Natural killer cell treated with Interleukin-12 subunit alpha and Interleukin-12 subunit beta and Interleukin-15 and Interleukin-18, amount 100 ng/mL, for 72 hours (primary cell): ENCODE measurements at regions not wholly inside any gene's neighbourhood (a gene's known extent, or its start where the extent isn't known, plus 50 kb on each side); places are given as distances from the start of the nearest gene placed in this dataset.

Experiments used
- ATAC-seq, 2 donors: fragments of 150-1000 bp; cut with Tn5 transposase in 1 of 2; sonication (Bioruptor Pico), chemical (Tn5 transposase) in 1 of 2; 2 replicates each; pipeline ENCODE4 v1.10.0; 2021
- DNase-seq: peaks from one replicate; pipeline ENCODE4 v3.0.0; 2022; ENCODE audit warnings: low spot score
- H3K27ac Mint-ChIP-seq, 2 donors: 1 replicate in 1 of 2; 2 replicates in 1 of 2; pipeline ENCODE4 v1.8.0; 2022; ENCODE audit warnings: mixed read lengths in 2 of 2, mild to moderate bottlenecking in 1 of 2, moderate library complexity in 1 of 2
- H3K27me3 Mint-ChIP-seq, 2 donors: 1 replicate in 1 of 2; 2 replicates in 1 of 2; pipeline ENCODE4 v1.8.0; 2022; ENCODE audit warnings: mixed read lengths in 2 of 2
- H3K36me3 Mint-ChIP-seq: one replicate; pipeline ENCODE4 v1.8.0; 2022; ENCODE audit warnings: mixed read lengths
- H3K4me1 Mint-ChIP-seq, 2 donors: 1 replicate in 1 of 2; 2 replicates in 1 of 2; pipeline ENCODE4 v1.8.0; 2022; ENCODE audit warnings: low read depth in 2 of 2, mixed read lengths in 2 of 2, mild to moderate bottlenecking in 1 of 2
- H3K4me3 Mint-ChIP-seq: one replicate; pipeline ENCODE4 v1.8.0; 2022; ENCODE audit warnings: mixed read lengths
- H3K9me3 Mint-ChIP-seq: 2 replicates; pipeline ENCODE4 v1.8.0; 2022; ENCODE audit warnings: mixed read lengths

DNA sequence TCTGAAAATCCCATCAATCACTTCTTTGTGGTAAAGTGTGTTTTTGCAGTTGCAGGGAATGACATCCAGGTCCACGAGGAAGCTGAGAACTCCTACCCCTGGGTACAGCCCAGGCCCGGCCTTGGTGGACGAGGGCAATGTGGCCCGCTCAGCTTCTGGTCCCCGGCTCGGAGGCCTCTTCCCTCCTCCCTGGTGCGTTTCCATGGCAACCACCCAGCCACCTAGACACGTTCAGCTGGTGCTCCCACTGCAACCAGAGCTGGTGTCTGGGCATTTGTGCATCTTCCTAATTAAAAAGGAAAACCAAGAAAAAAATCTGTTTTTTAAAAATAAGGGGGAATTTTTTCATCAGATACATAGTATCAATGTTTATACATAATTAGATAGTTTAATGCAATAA is 603.6 kb upstream of the SALL3 start:
- no peak for ATAC-seq
- H3K27me3 Mint-ChIP-seq, result no peaks in the 10 kb centered on the region
- no peak overlapping the region for H3K4me3 Mint-ChIP-seq

DNA sequence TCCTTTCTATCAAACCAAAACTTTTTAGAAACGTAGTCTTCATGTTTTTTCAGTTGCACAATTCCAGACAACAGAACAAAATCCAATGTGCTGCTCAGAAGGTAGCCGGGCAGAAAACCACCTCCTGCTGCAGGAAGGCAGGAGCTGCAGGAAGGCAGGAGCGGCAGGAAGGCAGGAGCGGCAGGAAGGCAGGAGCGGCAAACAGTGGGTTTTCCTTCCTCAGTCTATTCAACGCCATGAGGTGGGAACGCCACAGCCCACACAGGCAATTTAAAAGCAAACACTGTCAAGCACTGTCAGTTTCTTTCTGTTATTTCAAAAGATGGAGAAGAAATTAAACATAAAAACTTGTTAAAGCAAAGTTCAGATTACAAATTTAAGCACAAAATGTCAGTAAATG is 601.2 kb upstream of the SALL3 start:
- Mint-ChIP-seq H3K27me3 (peaks cover 0 to 2% of the 10 kb centered on the region in 2 donors), H3K9me3 (no peaks in the 10 kb centered on the region), H3K27ac (no peak overlapping the region), H3K36me3 (no peaks in the 10 kb centered on the region), H3K4me3 (no peak overlapping the region), H3K4me1 (no peaks in the 10 kb centered on the region)
- DNase-seq (no peak), ATAC-seq (no peak)

More for the DNA sequence above, 603.6 kb upstream of the SALL3 start:
- Mint-ChIP-seq H3K27ac (no peak overlapping the region), H3K4me1 (no peaks in the 10 kb centered on the region), H3K9me3 (no peaks in the 10 kb centered on the region), H3K36me3 (no peaks in the 10 kb centered on the region)
- no peak for DNase-seq

DNA sequence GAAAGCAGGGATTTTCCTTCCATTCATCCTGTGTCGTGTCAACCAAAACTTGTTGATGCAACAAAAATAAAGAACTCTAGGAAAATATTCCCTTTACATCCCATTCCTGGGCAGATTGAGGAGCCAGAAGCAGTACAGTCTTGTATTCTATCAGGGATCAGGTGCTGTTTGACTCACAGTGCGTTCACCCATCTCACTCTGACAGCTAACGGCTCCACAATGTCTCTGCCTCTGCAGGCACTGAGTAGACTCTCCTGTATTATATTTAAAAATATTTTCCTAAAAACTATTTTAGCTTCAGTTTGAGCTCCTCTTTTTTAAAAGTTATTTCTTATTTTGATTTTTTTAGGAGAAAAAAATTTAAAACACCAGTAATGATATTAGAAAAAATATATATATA is 600.6 kb upstream of the SALL3 start:
- Mint-ChIP-seq H3K4me1 (no peaks in the 10 kb centered on the region), H3K9me3 (no peaks in the 10 kb centered on the region), H3K36me3 (no peaks in the 10 kb centered on the region), H3K4me3 (no peak overlapping the region), H3K27ac (no peak overlapping the region), H3K27me3 (peaks cover 0 to 7% of the 10 kb centered on the region in 2 donors)
- ATAC-seq (no peak), DNase-seq (no peak)

GRCh38 chr18:78390348-78390951 is 589.2 kb upstream of the SALL3 start:
- Mint-ChIP-seq H3K27ac (no peak overlapping the region), H3K36me3 (no peaks in the 10 kb centered on the region), H3K4me3 (no peak overlapping the region), H3K4me1 (no peaks in the 10 kb centered on the region), H3K9me3 (peaks cover 7% of the 10 kb centered on the region), H3K27me3 (no peaks in the 10 kb centered on the region)
- peak in 1 of 2 donors; percentile 21 for ATAC-seq
- DNase-seq, result no peak

- no peaks in the 10 kb centered on the region for H3K36me3 Mint-ChIP-seq
- no peaks in the 10 kb centered on the region for H3K27me3 Mint-ChIP-seq
- no peak overlapping the region for H3K27ac Mint-ChIP-seq
- ATAC-seq (peak in 1 of 2 donors; percentile 34), DNase-seq (no peak)
- peaks cover 7% of the 10 kb centered on the region for H3K9me3 Mint-ChIP-seq
- no peaks in the 10 kb centered on the region for H3K4me1 Mint-ChIP-seq
- no peak overlapping the region for H3K4me3 Mint-ChIP-seq
These were observed 588.7 kb upstream of the SALL3 start for GRCh38 chr18:78390952-78391348.

DNA sequence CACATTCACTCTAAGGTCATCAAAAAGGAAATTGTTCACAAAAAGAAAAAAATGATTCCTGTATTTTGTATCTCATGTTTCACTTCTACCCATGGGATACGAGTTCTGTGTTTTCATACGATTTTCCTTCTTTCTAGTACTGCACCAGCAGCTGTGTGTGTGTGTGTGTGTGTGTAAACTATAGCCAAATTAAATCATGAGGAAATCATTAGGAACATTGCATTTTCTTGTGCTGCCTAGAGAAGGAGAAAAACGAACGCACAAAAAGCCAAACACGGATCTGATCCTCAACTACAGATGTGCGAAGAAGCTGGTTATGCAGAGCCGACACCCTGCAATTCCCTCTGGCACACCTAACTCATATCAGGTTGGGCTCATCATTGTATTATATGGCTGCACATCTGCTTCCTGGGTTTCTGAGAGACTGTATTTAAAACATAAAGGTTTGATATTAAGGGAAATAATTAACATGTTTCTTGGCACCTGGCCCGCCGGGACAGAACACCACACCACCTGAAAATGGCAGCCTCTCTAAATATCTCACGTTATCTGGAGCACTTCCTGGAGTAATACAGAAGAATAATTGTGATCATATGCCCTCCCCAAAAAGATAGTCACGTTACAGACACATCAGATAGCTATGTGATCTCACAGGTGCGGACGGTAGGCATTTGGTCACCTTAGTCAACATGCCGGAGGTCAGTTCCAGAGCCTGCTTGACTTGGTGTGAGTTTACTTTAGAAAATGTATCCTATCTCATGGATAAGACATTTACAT is 586.3 kb upstream of the SALL3 start:
- Mint-ChIP-seq H3K9me3 (peaks cover 2% of the 10 kb centered on the region), H3K36me3 (no peaks in the 10 kb centered on the region), H3K27ac (no peak overlapping the region), H3K4me3 (no peak overlapping the region), H3K27me3 (no peaks in the 10 kb centered on the region), H3K4me1 (no peaks in the 10 kb centered on the region)
- ATAC-seq (no peak), DNase-seq (no peak)

- DNase-seq (no peak), ATAC-seq (peak in 1 of 2 donors; percentile 40)
- Mint-ChIP-seq H3K9me3 (no peaks in the 10 kb centered on the region), H3K4me3 (no peak overlapping the region), H3K27ac (no peak overlapping the region), H3K36me3 (no peaks in the 10 kb centered on the region), H3K4me1 (no peaks in the 10 kb centered on the region), H3K27me3 (no peaks in the 10 kb centered on the region)
These were observed 583.5 kb upstream of the SALL3 start for GRCh38 chr18:78396077-78396476.

GRCh38 chr18:78396756-78397155 is 582.9 kb upstream of the SALL3 start:
- Mint-ChIP-seq H3K27me3 (no peaks in the 10 kb centered on the region), H3K4me1 (no peaks in the 10 kb centered on the region), H3K27ac (no peak overlapping the region)

DNA sequence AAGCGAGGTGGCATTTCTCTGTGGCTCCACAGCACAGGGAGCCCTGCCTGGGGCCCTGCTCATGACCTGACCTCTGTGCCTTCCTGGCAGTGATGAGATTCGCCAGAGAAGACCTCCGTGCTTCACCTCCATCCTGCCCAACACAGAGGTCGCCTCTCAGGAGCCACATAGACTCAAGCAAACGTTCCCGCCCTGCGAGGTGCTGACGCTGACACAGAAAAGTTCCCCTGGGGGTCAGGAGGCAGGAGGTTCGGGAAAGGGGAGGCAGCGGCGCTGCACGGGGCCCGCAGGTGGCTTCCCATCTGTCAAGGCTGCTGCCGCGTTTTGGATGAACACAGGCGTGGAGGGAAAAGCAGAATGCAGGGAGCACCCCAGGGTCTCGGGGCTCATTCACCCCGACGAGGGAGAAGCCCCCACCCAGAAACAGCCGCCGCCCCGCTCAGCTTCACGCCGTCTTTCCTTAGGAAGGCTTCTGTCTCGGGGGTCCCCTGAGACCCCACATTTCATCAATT is 579.6 kb upstream of the SALL3 start:
- no peak overlapping the region for H3K4me3 Mint-ChIP-seq
- H3K27ac Mint-ChIP-seq, result no peak overlapping the region
- ATAC-seq (no peak), DNase-seq (no peak)
- H3K9me3 Mint-ChIP-seq, result no peaks in the 10 kb centered on the region
- no peaks in the 10 kb centered on the region for H3K4me1 Mint-ChIP-seq
- H3K36me3 Mint-ChIP-seq, result no peaks in the 10 kb centered on the region
- no peaks in the 10 kb centered on the region for H3K27me3 Mint-ChIP-seq

More at GRCh38 chr18:78396756-78397155, 582.9 kb upstream of the SALL3 start:
- no peaks in the 10 kb centered on the region for H3K36me3 Mint-ChIP-seq
- DNase-seq, result no peak
- H3K4me3 Mint-ChIP-seq, result no peak overlapping the region
- ATAC-seq, result no peak
- no peaks in the 10 kb centered on the region for H3K9me3 Mint-ChIP-seq

DNA sequence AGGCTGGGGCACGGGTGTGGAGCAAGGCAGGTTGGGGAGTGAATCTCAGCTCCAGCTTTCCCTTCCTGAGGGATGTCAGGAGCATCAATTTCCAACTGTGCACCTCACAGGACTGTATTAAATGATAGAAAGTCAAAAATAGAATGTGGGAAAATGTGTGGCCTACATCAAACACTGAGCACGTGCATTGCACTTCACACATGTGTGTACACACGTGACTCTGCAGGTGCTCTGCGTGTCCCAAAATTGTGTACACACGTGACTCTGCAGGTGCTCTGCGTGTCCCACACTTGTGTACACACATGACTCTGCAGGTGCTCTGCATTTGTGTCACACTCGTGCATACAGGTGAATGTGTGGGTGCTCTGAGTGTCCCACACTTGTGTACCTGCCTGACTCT is 577.2 kb upstream of the SALL3 start:
- Mint-ChIP-seq H3K36me3 (no peaks in the 10 kb centered on the region), H3K9me3 (no peaks in the 10 kb centered on the region), H3K4me1 (peaks cover 0 to 4% of the 10 kb centered on the region in 2 donors), H3K4me3 (no peak overlapping the region), H3K27me3 (peaks cover 6 to 8% of the 10 kb centered on the region in 2 donors), H3K27ac (no peak overlapping the region)
- ATAC-seq (no peak), DNase-seq (no peak)

- no peak overlapping the region for H3K4me3 Mint-ChIP-seq
- H3K9me3 Mint-ChIP-seq, result no peaks in the 10 kb centered on the region
- no peak for DNase-seq
- no peaks in the 10 kb centered on the region for H3K36me3 Mint-ChIP-seq
- no peak for ATAC-seq
- peaks cover 0 to 4% of the 10 kb centered on the region in 2 donors for H3K4me1 Mint-ChIP-seq
- H3K27ac Mint-ChIP-seq, result no peak overlapping the region
- peaks cover 8 to 10% of the 10 kb centered on the region in 2 donors for H3K27me3 Mint-ChIP-seq
These were observed 576.7 kb upstream of the SALL3 start for GRCh38 chr18:78402966-78403365.

DNA sequence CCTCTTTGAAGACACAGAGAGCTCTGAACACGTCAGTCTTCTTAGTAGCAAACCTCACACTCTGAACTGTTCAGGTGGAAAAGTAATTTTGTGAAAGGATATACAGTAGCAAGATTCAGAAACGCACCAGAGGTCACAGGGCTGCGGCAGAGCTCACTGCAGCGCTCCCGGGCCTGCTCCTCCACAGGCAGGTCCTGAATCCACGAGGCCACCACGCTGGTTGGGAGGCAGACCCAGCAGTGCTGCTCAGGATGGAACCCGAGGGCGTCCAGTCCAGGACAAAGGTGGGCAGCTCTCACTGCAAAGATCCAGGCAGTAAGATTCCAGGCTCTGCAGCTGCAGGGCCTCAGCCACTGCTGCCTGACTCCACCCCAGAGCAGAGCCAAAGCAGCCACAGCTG is 576.2 kb upstream of the SALL3 start:
- peaks cover 0 to 4% of the 10 kb centered on the region in 2 donors for H3K4me1 Mint-ChIP-seq
- peaks cover 10 to 14% of the 10 kb centered on the region in 2 donors for H3K27me3 Mint-ChIP-seq

GRCh38 chr18:78405763-78406162 is 573.9 kb upstream of the SALL3 start:
- H3K9me3 Mint-ChIP-seq, result no peaks in the 10 kb centered on the region
- no peak for DNase-seq
- ATAC-seq, result no peak
- no peak overlapping the region for H3K27ac Mint-ChIP-seq
- H3K36me3 Mint-ChIP-seq, result no peaks in the 10 kb centered on the region
- no peak overlapping the region for H3K4me3 Mint-ChIP-seq
- H3K4me1 Mint-ChIP-seq, result peaks cover 0 to 4% of the 10 kb centered on the region in 2 donors
- H3K27me3 Mint-ChIP-seq, result peaks cover 12 to 18% of the 10 kb centered on the region in 2 donors

More for the DNA sequence above, 576.2 kb upstream of the SALL3 start:
- no peak for ATAC-seq
- Mint-ChIP-seq H3K9me3 (no peaks in the 10 kb centered on the region), H3K4me3 (no peak overlapping the region), H3K27ac (no peak overlapping the region), H3K36me3 (no peaks in the 10 kb centered on the region)
- no peak for DNase-seq

- DNase-seq, result no peak
- no peak for ATAC-seq
- Mint-ChIP-seq H3K27ac (no peak overlapping the region), H3K9me3 (no peaks in the 10 kb centered on the region), H3K36me3 (no peaks in the 10 kb centered on the region), H3K27me3 (peaks cover 12 to 18% of the 10 kb centered on the region in 2 donors), H3K4me3 (no peak overlapping the region), H3K4me1 (peaks cover 0 to 4% of the 10 kb centered on the region in 2 donors)
These were observed 572.7 kb upstream of the SALL3 start for GRCh38 chr18:78406743-78407465.
